ACC112 (cell line): ENCODE measurements at regions not wholly inside any gene's neighbourhood (a gene's known extent, or its start where the extent isn't known, plus 50 kb on each side); places are given as distances from the start of the nearest gene placed in this dataset.

Source experiments
- H2AFZ ChIP-seq: fragments of 200-600 bp; sonication (generic); one replicate; pipeline ENCODE4 v1.6.0; 2017; ENCODE audit warnings: antibody characterized with exemption, low read length; ENCODE audit not compliant: unreplicated experiment
- H3K27ac ChIP-seq: fragments of 200-600 bp; sonication (generic); 2 replicates; pipeline ENCODE4 v1.5.1; 2014; ENCODE audit warnings: low read depth, mild to moderate bottlenecking, antibody characterized with exemption, low read length, moderate library complexity
- H3K27me3 ChIP-seq: fragments of 200-600 bp; sonication (generic); 2 replicates; pipeline ENCODE4 v1.6.1; 2014; ENCODE audit warnings: mild to moderate bottlenecking, antibody characterized with exemption, low read length, moderate library complexity, mixed read lengths; ENCODE audit not compliant: insufficient read depth
- H3K36me3 ChIP-seq: fragments of 200-600 bp; sonication (generic); 2 replicates; pipeline ENCODE4 v1.6.1; 2016; ENCODE audit warnings: mild to moderate bottlenecking, antibody characterized with exemption, low read length, moderate library complexity, mixed read lengths; ENCODE audit not compliant: insufficient read depth
- H3K4me1 ChIP-seq: fragments of 200-600 bp; sonication (generic); one replicate; pipeline ENCODE4 v1.6.1; 2016; ENCODE audit warnings: low read length, mixed read lengths; ENCODE audit not compliant: insufficient read depth, unreplicated experiment, control insufficient read depth
- H3K4me3 ChIP-seq: fragments of 200-600 bp; sonication (generic); 2 replicates; pipeline ENCODE4 v1.5.1; 2014; ENCODE audit warnings: mild to moderate bottlenecking, low read depth, low read length
- H3K79me2 ChIP-seq: fragments of 200-600 bp; sonication (generic); one replicate; pipeline ENCODE4 v1.6.0; 2016; ENCODE audit warnings: low read length; ENCODE audit not compliant: control insufficient read depth, unreplicated experiment, insufficient read depth

DNA sequence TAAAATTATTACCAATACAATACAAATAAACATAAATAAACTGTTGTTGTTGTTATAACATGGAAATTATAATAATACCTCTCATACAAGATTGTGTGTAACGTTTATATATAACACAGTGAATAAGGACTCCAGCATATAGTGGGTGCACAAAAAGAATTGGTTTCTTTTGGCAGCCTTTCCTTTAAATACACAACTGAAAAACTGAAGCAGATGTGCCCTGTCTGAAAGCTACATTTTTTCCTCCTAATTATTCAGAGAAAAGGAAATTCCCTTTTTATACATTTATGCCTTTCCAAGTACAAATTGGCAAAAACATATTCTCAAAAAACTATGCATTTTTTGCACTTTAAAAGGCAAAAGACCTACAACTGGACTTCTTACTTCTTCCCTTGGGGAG, 928.9 kb upstream of the NR2F2 start:
- Histone ChIP-seq H3K27ac (no peak overlapping the region), H3K36me3 (no peaks in the 10 kb centered on the region), H3K79me2 (no peaks in the 10 kb centered on the region), H3K4me3 (no peak overlapping the region), H3K27me3 (no peaks in the 10 kb centered on the region), H2AFZ (no peak overlapping the region), H3K4me1 (peaks cover 13% of the 10 kb centered on the region)

GRCh38 chr15:95405447-95405846, 925.1 kb upstream of the NR2F2 start:
- H3K4me1 ChIP-seq: peaks cover 17% of the 10 kb centered on the region
- H3K27me3 ChIP-seq: no peaks in the 10 kb centered on the region
- H3K36me3 ChIP-seq: no peaks in the 10 kb centered on the region
- H3K4me3 ChIP-seq: no peak overlapping the region
- H3K79me2 ChIP-seq: no peaks in the 10 kb centered on the region
- peak overlapping the region; percentile 33 for H3K27ac ChIP-seq
- peak overlapping the region; percentile 86 for H2AFZ ChIP-seq

- Histone ChIP-seq H3K27ac (no peak overlapping the region), H3K27me3 (no peaks in the 10 kb centered on the region), H3K4me3 (no peak overlapping the region), H3K36me3 (no peaks in the 10 kb centered on the region), H3K79me2 (no peaks in the 10 kb centered on the region), H3K4me1 (peaks cover 17% of the 10 kb centered on the region), H2AFZ (no peak overlapping the region)
These were observed 923.0 kb upstream of the NR2F2 start for GRCh38 chr15:95407534-95407933.

GRCh38 chr15:95409211-95409610, 921.3 kb upstream of the NR2F2 start:
- peaks cover 17% of the 10 kb centered on the region for H3K4me1 ChIP-seq
- no peak overlapping the region for H3K4me3 ChIP-seq

DNA sequence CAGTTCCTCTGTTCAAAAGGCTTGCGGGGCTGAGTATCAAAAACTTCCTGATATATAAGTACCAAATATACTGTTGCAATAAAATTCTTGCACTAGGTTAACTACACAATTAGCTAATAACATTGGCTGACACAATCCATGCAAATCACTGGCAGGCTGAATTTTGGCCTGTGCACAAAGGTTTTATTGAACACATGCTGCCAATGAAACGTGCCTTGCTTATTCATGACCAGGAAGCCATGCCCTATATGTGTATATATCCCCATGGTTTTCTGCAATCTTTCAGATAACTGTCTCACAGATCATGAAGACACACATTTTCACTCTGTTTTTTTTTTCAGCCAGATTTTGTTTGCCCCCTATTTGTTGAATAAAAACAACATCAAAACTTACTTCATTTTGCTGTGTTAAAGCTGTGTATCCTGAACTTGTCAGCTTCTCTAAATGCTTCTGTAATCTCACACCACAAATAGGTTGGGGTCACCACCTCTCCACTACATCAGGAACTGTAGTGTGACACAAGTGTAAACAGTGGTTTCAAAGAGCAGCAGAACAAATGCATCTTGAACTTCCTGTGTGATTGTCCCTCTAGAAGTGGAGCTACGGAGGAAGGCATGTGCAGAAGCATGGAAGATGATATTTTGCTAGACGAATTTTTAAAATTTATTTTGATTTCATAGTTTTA, 920.7 kb upstream of the NR2F2 start:
- no peaks in the 10 kb centered on the region for H3K36me3 ChIP-seq
- peaks cover 16% of the 10 kb centered on the region for H3K4me1 ChIP-seq
- no peak overlapping the region for H2AFZ ChIP-seq
- H3K79me2 ChIP-seq: no peaks in the 10 kb centered on the region
- H3K4me3 ChIP-seq: no peak overlapping the region
- H3K27ac ChIP-seq: no peak overlapping the region
- no peaks in the 10 kb centered on the region for H3K27me3 ChIP-seq

More at GRCh38 chr15:95409211-95409610, 921.3 kb upstream of the NR2F2 start:
- H3K79me2 ChIP-seq: no peaks in the 10 kb centered on the region
- peak overlapping the region; percentile 30 for H2AFZ ChIP-seq
- H3K36me3 ChIP-seq: no peaks in the 10 kb centered on the region
- H3K27ac ChIP-seq: no peak overlapping the region
- H3K27me3 ChIP-seq: no peaks in the 10 kb centered on the region

- Histone ChIP-seq H3K4me3 (no peak overlapping the region), H3K79me2 (no peaks in the 10 kb centered on the region), H3K36me3 (no peaks in the 10 kb centered on the region), H2AFZ (no peak overlapping the region), H3K4me1 (peaks cover 7% of the 10 kb centered on the region), H3K27me3 (no peaks in the 10 kb centered on the region), H3K27ac (no peak overlapping the region)
These were observed 919.7 kb upstream of the NR2F2 start for GRCh38 chr15:95410757-95411156.

DNA sequence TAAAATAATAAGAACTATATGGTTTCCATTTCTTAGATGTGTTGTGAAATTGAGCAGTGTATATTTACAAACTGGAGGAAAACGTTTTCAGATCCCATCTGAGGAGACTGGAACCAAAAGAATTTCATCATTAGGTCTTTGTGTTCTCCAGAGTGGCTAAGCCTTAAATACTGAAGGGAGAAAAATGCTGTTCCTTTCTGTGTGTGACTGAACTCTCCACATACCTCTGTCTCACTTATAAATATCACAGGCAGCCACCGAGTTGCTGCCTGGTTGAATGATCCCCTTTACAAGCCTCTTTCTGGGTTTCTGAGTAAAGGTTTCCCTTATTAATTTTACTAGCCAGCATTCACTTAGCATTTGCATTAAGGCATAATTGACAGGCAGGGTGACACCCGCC, 913.9 kb upstream of the NR2F2 start:
- Histone ChIP-seq H2AFZ (no peak overlapping the region), H3K27ac (no peak overlapping the region), H3K79me2 (no peaks in the 10 kb centered on the region), H3K4me1 (no peaks in the 10 kb centered on the region), H3K4me3 (no peak overlapping the region), H3K27me3 (no peaks in the 10 kb centered on the region), H3K36me3 (no peaks in the 10 kb centered on the region)

- Histone ChIP-seq H3K27ac (no peak overlapping the region), H3K27me3 (no peaks in the 10 kb centered on the region), H3K4me3 (no peak overlapping the region), H2AFZ (no peak overlapping the region), H3K4me1 (no peaks in the 10 kb centered on the region), H3K79me2 (no peaks in the 10 kb centered on the region), H3K36me3 (no peaks in the 10 kb centered on the region)
These were observed 912.7 kb upstream of the NR2F2 start for GRCh38 chr15:95417761-95418160.

- Histone ChIP-seq H3K27me3 (no peaks in the 10 kb centered on the region), H3K4me3 (no peak overlapping the region), H2AFZ (no peak overlapping the region), H3K4me1 (no peaks in the 10 kb centered on the region), H3K27ac (no peak overlapping the region), H3K36me3 (no peaks in the 10 kb centered on the region), H3K79me2 (no peaks in the 10 kb centered on the region)
These were observed 908.2 kb upstream of the NR2F2 start for GRCh38 chr15:95422255-95422654.

- Histone ChIP-seq H3K4me3 (no peak overlapping the region), H2AFZ (no peak overlapping the region), H3K27ac (no peak overlapping the region), H3K4me1 (no peaks in the 10 kb centered on the region), H3K36me3 (no peaks in the 10 kb centered on the region), H3K79me2 (no peaks in the 10 kb centered on the region), H3K27me3 (no peaks in the 10 kb centered on the region)
These were observed 904.6 kb upstream of the NR2F2 start for GRCh38 chr15:95425859-95426258.

- Histone ChIP-seq H2AFZ (no peak overlapping the region), H3K79me2 (no peaks in the 10 kb centered on the region), H3K36me3 (no peaks in the 10 kb centered on the region), H3K4me1 (no peaks in the 10 kb centered on the region), H3K4me3 (no peak overlapping the region), H3K27me3 (no peaks in the 10 kb centered on the region), H3K27ac (no peak overlapping the region)
These were observed 901.2 kb upstream of the NR2F2 start for GRCh38 chr15:95429345-95429744.
